ENCODE measurements at regions not wholly inside any gene's neighbourhood (a gene's known extent, or its start where the extent isn't known, plus 50 kb on each side); places are given as distances from the start of the nearest gene placed in this dataset.

- no peaks in the 10 kb centered on the region for H3K27me3 ChIP-seq
- no peak for TF ChIP-seq POLR2A (IDR thresholded peaks at IDR 0.05)
- no peak for TF ChIP-seq CTCF (IDR thresholded peaks at IDR 0.05)
- H3K27ac ChIP-seq: no peak overlapping the region
- no peaks in the 10 kb centered on the region for H3K9me3 ChIP-seq
- no peak overlapping the region for H3K4me3 ChIP-seq
- no peaks in the 10 kb centered on the region for H3K36me3 ChIP-seq
- no peak for DNase-seq
- no peaks in the 10 kb centered on the region for H3K4me1 ChIP-seq
These were observed 92.0 kb downstream of the HLX start for GRCh38 chr1:220971221-220971620.

- Histone ChIP-seq H3K27ac (no peak overlapping the region), H3K4me3 (no peak overlapping the region), H3K9me3 (no peaks in the 10 kb centered on the region), H3K27me3 (no peaks in the 10 kb centered on the region), H3K4me1 (no peaks in the 10 kb centered on the region), H3K36me3 (no peaks in the 10 kb centered on the region)
- DNase-seq: no peak
- no peak for TF ChIP-seq CTCF (IDR thresholded peaks at IDR 0.05)
- no peak for TF ChIP-seq POLR2A (IDR thresholded peaks at IDR 0.05)
These were observed 95.2 kb downstream of the HLX start for GRCh38 chr1:220974431-220974830.

- TF ChIP-seq CTCF (IDR thresholded peaks at IDR 0.05) (no peak), POLR2A (IDR thresholded peaks at IDR 0.05) (no peak)
- Histone ChIP-seq H3K27ac (no peak overlapping the region), H3K27me3 (no peaks in the 10 kb centered on the region), H3K4me1 (no peaks in the 10 kb centered on the region), H3K36me3 (no peaks in the 10 kb centered on the region), H3K4me3 (no peak overlapping the region), H3K9me3 (no peaks in the 10 kb centered on the region)
- no peak for DNase-seq
These were observed 97.1 kb downstream of the HLX start for GRCh38 chr1:220976390-220976789.

GRCh38 chr1:220979371-220979770 is 100.1 kb downstream of the HLX start:
- H3K9me3 ChIP-seq: no peaks in the 10 kb centered on the region
- no peak overlapping the region for H3K27ac ChIP-seq
- H3K36me3 ChIP-seq: no peaks in the 10 kb centered on the region
- TF ChIP-seq CTCF (IDR thresholded peaks at IDR 0.05) (no peak), POLR2A (IDR thresholded peaks at IDR 0.05) (no peak)
- no peaks in the 10 kb centered on the region for H3K27me3 ChIP-seq
- no peak overlapping the region for H3K4me3 ChIP-seq
- H3K4me1 ChIP-seq: no peaks in the 10 kb centered on the region
- no peak for DNase-seq

- Histone ChIP-seq H3K4me3 (no peak overlapping the region), H3K36me3 (no peaks in the 10 kb centered on the region), H3K27ac (no peak overlapping the region), H3K4me1 (no peaks in the 10 kb centered on the region), H3K27me3 (no peaks in the 10 kb centered on the region), H3K9me3 (no peaks in the 10 kb centered on the region)
- no peak for DNase-seq
- no peak for TF ChIP-seq CTCF (IDR thresholded peaks at IDR 0.05)
These were observed 103.4 kb downstream of the HLX start for GRCh38 chr1:220982686-220983085.

GRCh38 chr1:220983877-220984635 is 104.8 kb downstream of the HLX start:
- TF ChIP-seq CTCF (IDR thresholded peaks at IDR 0.05) (no peak), POLR2A (IDR thresholded peaks at IDR 0.05) (no peak)
- Histone ChIP-seq H3K4me3 (no peak overlapping the region), H3K36me3 (no peaks in the 10 kb centered on the region), H3K9me3 (no peaks in the 10 kb centered on the region), H3K27ac (no peak overlapping the region), H3K27me3 (no peaks in the 10 kb centered on the region), H3K4me1 (no peaks in the 10 kb centered on the region)
- DNase-seq: no peak

Data from Peyer's patch (tissue), 4 donors.